H1 (cell line): ENCODE measurements at regions not wholly inside any gene's neighbourhood (a gene's known extent, or its start where the extent isn't known, plus 50 kb on each side); places are given as distances from the start of the nearest gene placed in this dataset.

ENCODE experiments used
- CTCF ChIA-PET: fragments of 300-600 bp; sonication (Branson Sonifier 250); formaldehyde crosslinking; loops from one replicate; lab custom pipeline; 2021; ENCODE audit not compliant: partially characterized antibody; lab: Charles Lee
- POLR2A ChIA-PET: fragments of 300-600 bp; sonication (Branson Sonifier 250); formaldehyde crosslinking; loops from one replicate; lab custom pipeline; 2021; ENCODE audit warnings: inconsistent platforms; ENCODE audit not compliant: partially characterized antibody; lab: Charles Lee
- DNase-seq, 2 experiments: peaks; one replicate each; pipeline versions ENCODE4 v3.0.0 to v3.0.0-alpha.2; 2010 to 2022; ENCODE audit warnings: low spot score in 2 of 2, low read depth in 1 of 2, mixed read lengths in 1 of 2
- FAIRE-seq: peaks from 2 replicates; lab custom pipeline; 2011; peaks lifted over from hg19 to GRCh38; lab: Jason Lieb, UNC
- H2AFZ ChIP-seq: 2 replicates; pipeline ENCODE4 v1.8.1; 2012; ENCODE audit warnings: low read length, inconsistent platforms
- H2AK5ac ChIP-seq: 2 replicates; pipeline ENCODE4 v1.6.1; 2013; ENCODE audit warnings: low read depth, low read length
- H2BK120ac ChIP-seq: replicated peaks from 2 replicates; pipeline ENCODE3; 2013; ENCODE audit warnings: low read depth, low read length, inconsistent platforms
- H2BK12ac ChIP-seq: 2 replicates; pipeline ENCODE4 v1.6.1; 2013; ENCODE audit warnings: low read depth, low read length
- H2BK15ac ChIP-seq: 2 replicates; pipeline ENCODE4 v1.6.1; 2013; ENCODE audit warnings: low read length
- H2BK20ac ChIP-seq: 2 replicates; pipeline ENCODE4 v1.6.1; 2013; ENCODE audit warnings: low read length
- H2BK5ac ChIP-seq: 2 replicates; pipeline ENCODE4 v1.6.1; 2013; ENCODE audit warnings: low read depth, low read length
- H3K14ac ChIP-seq: 2 replicates; pipeline ENCODE4 v1.6.1; 2013; ENCODE audit warnings: inconsistent platforms; ENCODE audit not compliant: insufficient read length
- H3K18ac ChIP-seq: 2 replicates; pipeline ENCODE4 v1.6.1; 2013; ENCODE audit warnings: low read length; ENCODE audit errors: extremely low read depth
- H3K23ac ChIP-seq: 2 replicates; pipeline ENCODE4 v1.6.1; 2013; ENCODE audit warnings: inconsistent platforms; ENCODE audit not compliant: insufficient read length
- H3K23me2 ChIP-seq: 2 replicates; pipeline ENCODE4 v1.6.1; 2013; ENCODE audit warnings: low read depth, low read length
- H3K27ac ChIP-seq: 2 replicates; pipeline ENCODE4 v1.6.1; 2011; ENCODE audit warnings: low read depth, low read length, inconsistent platforms
- H3K27me3 ChIP-seq, 4 experiments: replicated peaks in 1 of 4; 1 replicate in 1 of 4; 2 replicates in 3 of 4; pipeline versions ENCODE4 v1.6.1 to v1.8.1; 2011 to 2013; ENCODE audit warnings: low read length in 3 of 4, mild to moderate bottlenecking in 3 of 4, inconsistent platforms in 2 of 4, mixed read lengths in 2 of 4, moderate library complexity in 1 of 4; ENCODE audit not compliant: control insufficient read depth in 3 of 4, insufficient read depth in 3 of 4; ENCODE audit errors: extremely low read depth in 1 of 4
- H3K36me3 ChIP-seq, 4 experiments: 2 replicates each; pipeline versions ENCODE4 v1.6.1 to v1.8.1; 2011 to 2013; ENCODE audit warnings: mild to moderate bottlenecking in 4 of 4, low read length in 3 of 4, moderate library complexity in 2 of 4, control low read depth in 1 of 4, inconsistent platforms in 1 of 4; ENCODE audit not compliant: insufficient read depth in 4 of 4, control insufficient read depth in 2 of 4
- H3K4ac ChIP-seq: replicated peaks from 2 replicates; pipeline ENCODE3; 2013; ENCODE audit warnings: low read length, low read depth, mixed read lengths, inconsistent platforms; ENCODE audit not compliant: insufficient read length
- H3K4me1 ChIP-seq, 4 experiments: replicated peaks in 1 of 4; 1 replicate in 1 of 4; 2 replicates in 3 of 4; pipeline versions ENCODE4 v1.6.1 to v1.8.1; 2011 to 2013; ENCODE audit warnings: low read length in 3 of 4, inconsistent platforms in 2 of 4, mixed read lengths in 1 of 4; ENCODE audit not compliant: insufficient read depth in 4 of 4, control insufficient read depth in 3 of 4
- H3K4me2 ChIP-seq, 2 experiments: 2 replicates each; pipeline versions ENCODE4 v1.6.1 to v1.8.1; 2011 to 2013; ENCODE audit warnings: low read depth in 2 of 2, low read length in 2 of 2, control low read depth in 1 of 2, inconsistent platforms in 1 of 2, mild to moderate bottlenecking in 1 of 2; ENCODE audit not compliant: insufficient read depth in 1 of 2
- H3K4me3 ChIP-seq, 4 experiments: fragments of 200-600, 300-600 bp in 1 of 4; sonication (generic), shearing (Covaris generic), sonication (Bioruptor Twin) in 1 of 4; 2 replicates each; pipeline versions ENCODE4 v1.5.1 to v1.8.1; 2011 to 2016; ENCODE audit warnings: low read length in 4 of 4, low read depth in 3 of 4, control low read depth in 2 of 4, inconsistent platforms in 2 of 4, mild to moderate bottlenecking in 2 of 4, mixed read lengths in 1 of 4, moderate library complexity in 1 of 4; ENCODE audit not compliant: insufficient read depth in 2 of 4; ENCODE audit errors: extremely low read depth in 1 of 4
- H3K56ac ChIP-seq: replicated peaks from 2 replicates; pipeline ENCODE3; 2013; ENCODE audit warnings: low read depth, mild to moderate bottlenecking, mixed read lengths, low read length, inconsistent platforms; ENCODE audit not compliant: insufficient read length
- H3K79me1 ChIP-seq: 2 replicates; pipeline ENCODE4 v1.6.1; 2013; ENCODE audit warnings: low read depth, low read length, control low read depth
- H3K79me2 ChIP-seq, 2 experiments: 2 replicates each; pipeline versions ENCODE4 v1.6.1 to v1.8.1; 2012 to 2013; ENCODE audit warnings: low read length in 2 of 2, mild to moderate bottlenecking in 2 of 2, inconsistent platforms in 1 of 2; ENCODE audit not compliant: insufficient read depth in 2 of 2, control insufficient read depth in 1 of 2
- H3K9ac ChIP-seq, 4 experiments: replicated peaks in 1 of 4; 1 replicate in 1 of 4; 2 replicates in 3 of 4; pipeline versions ENCODE4 v1.6.1 to v1.8.1; 2011 to 2013; ENCODE audit warnings: low read depth in 3 of 4, low read length in 3 of 4, control low read depth in 2 of 4, mild to moderate bottlenecking in 2 of 4, moderate library complexity in 2 of 4, inconsistent platforms in 1 of 4; ENCODE audit errors: extremely low read depth in 1 of 4
- H3K9me3 ChIP-seq, 2 experiments: 2 replicates each; pipeline versions ENCODE4 v1.6.1 to v1.8.1; 2012 to 2013; ENCODE audit warnings: mild to moderate bottlenecking in 2 of 2, moderate library complexity in 2 of 2, control low read depth in 1 of 2, inconsistent platforms in 1 of 2, low read depth in 1 of 2, low read length in 1 of 2, mixed read lengths in 1 of 2; ENCODE audit not compliant: insufficient read depth in 2 of 2
- H4K20me1 ChIP-seq, 2 experiments: replicated peaks in 1 of 2; 2 replicates each; pipeline versions ENCODE3 to v1.8.1; 2011 to 2013; ENCODE audit warnings: inconsistent platforms in 2 of 2, low read length in 2 of 2, mild to moderate bottlenecking in 1 of 2; ENCODE audit not compliant: insufficient read depth in 2 of 2, control insufficient read depth in 1 of 2
- H4K5ac ChIP-seq: 2 replicates; pipeline ENCODE4 v1.6.1; 2013; ENCODE audit warnings: low read length, low read depth, mixed read lengths, inconsistent platforms; ENCODE audit not compliant: insufficient read length
- H4K8ac ChIP-seq: 2 replicates; pipeline ENCODE4 v1.8.0; 2013; ENCODE audit warnings: mild to moderate bottlenecking, moderate library complexity, low read length, inconsistent platforms; ENCODE audit not compliant: insufficient read depth; ENCODE audit errors: extremely low read depth
- H4K91ac ChIP-seq: replicated peaks from 2 replicates; pipeline ENCODE3; 2013; ENCODE audit warnings: low read length, mixed read lengths, inconsistent platforms; ENCODE audit not compliant: insufficient read length
- ASH2L ChIP-seq: fragments of 200-600, 300-600 bp; sonication (generic); IDR thresholded peaks from one replicate; pipeline ENCODE4 v1.7.1; 2017; ENCODE audit warnings: low read length
- CTCF ChIP-seq, 3 experiments: IDR thresholded peaks; 1 replicate in 2 of 3; 2 replicates in 1 of 3; pipeline versions ENCODE4 v1.5.1 to v1.6.1; 2011; ENCODE audit warnings: low read length in 3 of 3, mild to moderate bottlenecking in 3 of 3, inconsistent platforms in 2 of 3, low read depth in 1 of 3, moderate library complexity in 1 of 3; ENCODE audit not compliant: insufficient read depth in 1 of 3; ENCODE audit errors: control extremely low read depth in 1 of 3
- E2F6 ChIP-seq: IDR thresholded peaks from 2 replicates; pipeline ENCODE4 v1.6.1; 2012; ENCODE audit warnings: inconsistent platforms
- GABPA ChIP-seq: IDR thresholded peaks from 2 replicates; pipeline ENCODE4 v1.6.1; 2011; ENCODE audit warnings: mild to moderate bottlenecking, low read length, moderate library complexity, borderline replicate concordance; ENCODE audit not compliant: insufficient read depth
- KDM1A ChIP-seq: fragments of 200-600, 300-600 bp; sonication (generic); IDR thresholded peaks from 2 replicates; pipeline ENCODE4 v1.7.1; 2016; ENCODE audit warnings: mild to moderate bottlenecking, low read length, borderline replicate concordance
- KDM4A ChIP-seq: IDR thresholded peaks from one replicate; pipeline ENCODE4 v1.7.1; 2012; ENCODE audit warnings: low read depth, mild to moderate bottlenecking, moderate library complexity, low read length, inconsistent platforms; ENCODE audit not compliant: severe bottlenecking
- RAD21 ChIP-seq, 2 experiments: IDR thresholded peaks in 1 of 2; conservative IDR thresholded peaks in 1 of 2; 2 replicates each; pipeline ENCODE4 v1.6.1; 2011; ENCODE audit warnings: low read depth in 2 of 2, low read length in 2 of 2, improper control_type of control experiment in 1 of 2, inconsistent platforms in 1 of 2, mild to moderate bottlenecking in 1 of 2, moderate library complexity in 1 of 2
- SIRT6 ChIP-seq: IDR thresholded peaks from one replicate; pipeline ENCODE4 v1.7.1; 2012; ENCODE audit warnings: low read length, inconsistent platforms
- SRF ChIP-seq: IDR thresholded peaks from 2 replicates; pipeline ENCODE4 v1.6.1; 2011; ENCODE audit warnings: mild to moderate bottlenecking, low read depth, low read length, moderate library complexity
- TEAD4 ChIP-seq: IDR thresholded peaks from 2 replicates; pipeline ENCODE4 v1.6.1; 2012; ENCODE audit warnings: low read depth, low read length, inconsistent platforms, mixed read lengths
- WGBS, 2 experiments: shearing (Covaris generic) in 1 of 2; methylation state at CpG; one replicate each; pipeline versions ENCODE4 v1.1.6 to v1.1.7; 2013 to 2015; ENCODE audit warnings: low lambda C conversion rate in 2 of 2, mixed read lengths in 2 of 2, inconsistent platforms in 1 of 2, low coverage in 1 of 2, missing lambda C conversion rate in 1 of 2; ENCODE audit not compliant: insufficient replicate concordance in 2 of 2, insufficient coverage in 1 of 2, insufficient read length in 1 of 2; ENCODE audit errors: extremely low coverage in 1 of 2, missing lambda C conversion rate in 1 of 2; 5-methylcytosine and 5-hydroxymethylcytosine counted together

DNA sequence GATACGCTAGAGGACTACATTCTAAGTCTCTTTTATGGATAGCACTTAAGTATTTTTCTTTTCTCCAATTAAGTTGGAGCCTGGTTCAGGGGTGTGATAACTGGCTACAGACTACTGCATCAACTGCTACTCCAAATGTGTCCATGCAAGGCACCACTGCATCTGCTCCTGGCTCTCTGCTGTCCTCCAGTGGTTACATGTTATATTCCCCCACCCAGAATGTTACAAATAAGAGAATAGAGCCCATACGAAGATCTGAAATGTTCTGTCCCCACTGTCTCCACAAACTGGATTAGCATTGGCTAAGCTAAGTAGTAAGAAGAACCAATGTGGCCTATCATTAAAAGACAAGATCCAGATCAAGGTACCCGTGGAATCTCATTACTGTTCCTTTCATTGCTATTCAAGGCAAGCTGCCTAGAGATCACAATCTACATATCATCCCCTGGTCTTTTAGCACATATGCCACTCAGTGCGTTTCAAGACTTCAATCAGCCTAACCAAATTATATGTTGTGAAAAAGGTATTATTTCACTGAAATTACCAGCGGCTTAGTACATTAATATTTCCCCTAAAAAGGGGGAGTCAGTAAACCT lies 308.3 kb upstream of the SLC8A1 start:
- no peak overlapping the region for H2BK12ac ChIP-seq
- H2BK5ac ChIP-seq = no peak overlapping the region
- H3K4me1 ChIP-seq = no peaks in the 10 kb centered on the region
- H4K8ac ChIP-seq = no peak overlapping the region
- H3K14ac ChIP-seq = no peak overlapping the region
- no peaks in the 10 kb centered on the region for H3K9me3 ChIP-seq
- H3K36me3 ChIP-seq = no peaks in the 10 kb centered on the region
- no peak overlapping the region for H3K18ac ChIP-seq
- no peak overlapping the region for H4K91ac ChIP-seq
- WGBS, 2 experiments = 47% methylated on average over 5 of the region's 5 CpGs; no CpG with 5 or more reads in 1 of the 2 experiments
- no peak overlapping the region for H4K5ac ChIP-seq
- H3K56ac ChIP-seq = no peak overlapping the region
- no peak overlapping the region for H2BK120ac ChIP-seq
- no peak overlapping the region for H3K4me2 ChIP-seq
- H2AK5ac ChIP-seq = no peak overlapping the region
- DNase-seq (peak in 1 of 2 experiments; percentile 56), FAIRE-seq (peak; percentile 81)
- H2BK15ac ChIP-seq = no peak overlapping the region
- no peaks in the 10 kb centered on the region for H3K27me3 ChIP-seq
- ChIA-PET CTCF (interaction anchor here (1.0 to 2.2 kb wide), 8 partner anchors 11 to 848 kb away, joined by 3 to 5 read pairs (median 4); no protein-coding TSS in a partner anchor), POLR2A (no interaction called here)
- no peaks in the 10 kb centered on the region for H3K23me2 ChIP-seq
- H3K79me2 ChIP-seq = no peaks in the 10 kb centered on the region
- 0 out of 2 replicates have a peak overlapping the region, but pooled peaks have one; percentile 68 for H2AFZ ChIP-seq
- no peak overlapping the region for H3K4me3 ChIP-seq
- no peak overlapping the region for H3K9ac ChIP-seq
- no peak overlapping the region for H3K27ac ChIP-seq
- no peaks in the 10 kb centered on the region for H4K20me1 ChIP-seq
- no peak overlapping the region for H3K23ac ChIP-seq
- H2BK20ac ChIP-seq = no peak overlapping the region
- H3K79me1 ChIP-seq = no peaks in the 10 kb centered on the region
- no peak overlapping the region for H3K4ac ChIP-seq
- TF ChIP-seq GABPA (no peak), E2F6 (no peak), KDM4A (no peak), SIRT6 (no peak), RAD21 (IDR thresholded peaks at IDR 0.05 in 1 of 2, conservative IDR thresholded peaks at IDR 0.05 in 1 of 2; ENCODE audit: low read depth in 2 of 2, low read length in 2 of 2) (peak; percentile 95 to 98), CTCF (IDR thresholded peaks at IDR 0.05; ENCODE audit: control extremely low read depth in 1 of 3, insufficient read depth in 1 of 3, low read depth in 1 of 3, low read length in 3 of 3) (peak; percentile 65 to 91 (median 90)), ASH2L (no peak), TEAD4 (peak; percentile 6; the same call in 1 of the 2 replicates), KDM1A (no peak), SRF (no peak)
